HUES64 (cell line): ENCODE measurements at regions not wholly inside any gene's neighbourhood (a gene's known extent, or its start where the extent isn't known, plus 50 kb on each side); places are given as distances from the start of the nearest gene placed in this dataset.
"Not testable (repeated sequence)": the region's sequence is repeated elsewhere in the genome, so short reads cannot be mapped to it uniquely, and the experiment has no call there.

Experiments
- H3K27ac ChIP-seq: 2 replicates; pipeline ENCODE4 v1.7.0; 2013; ENCODE audit warnings: low read depth, low read length, inconsistent platforms
- H3K27me3 ChIP-seq: 2 replicates; pipeline ENCODE4 v1.6.1; 2013; ENCODE audit warnings: mild to moderate bottlenecking, low read length; ENCODE audit not compliant: insufficient read depth
- H3K36me3 ChIP-seq: 2 replicates; pipeline ENCODE4 v1.6.1; 2013; ENCODE audit warnings: mild to moderate bottlenecking, low read length; ENCODE audit not compliant: insufficient read depth
- H3K4me1 ChIP-seq: 2 replicates; pipeline ENCODE4 v1.6.1; 2013; ENCODE audit warnings: mild to moderate bottlenecking, low read length, moderate library complexity; ENCODE audit not compliant: insufficient read depth
- H3K4me3 ChIP-seq: 2 replicates; pipeline ENCODE4 v1.5.1; 2013; ENCODE audit warnings: mild to moderate bottlenecking, low read length, moderate library complexity
- H3K9ac ChIP-seq: 2 replicates; pipeline ENCODE4 v1.6.1; 2013; ENCODE audit warnings: mild to moderate bottlenecking, low read depth, low read length
- H3K9me3 ChIP-seq: 2 replicates; pipeline ENCODE4 v1.6.1; 2013; ENCODE audit warnings: low read depth, low read length; ENCODE audit not compliant: insufficient read depth
- WGBS: fragments of 150-250, 120-280 bp; methylation state at CpG from one replicate; pipeline ENCODE4 v1.1.7; 2013; ENCODE audit warnings: missing lambda C conversion rate; 5-methylcytosine and 5-hydroxymethylcytosine counted together

GRCh38 chr14:81584495-81584894, 50.8 kb upstream of the SEL1L start:
- H3K4me1 ChIP-seq, result no peaks in the 10 kb centered on the region
- no peak overlapping the region for H3K4me3 ChIP-seq
- H3K9me3 ChIP-seq, result no peaks in the 10 kb centered on the region; the same call in 1 of the 2 replicates
- H3K27me3 ChIP-seq, result no peaks in the 10 kb centered on the region
- 91% methylated on average over 2 of the region's 2 CpGs for WGBS
- no peaks in the 10 kb centered on the region for H3K36me3 ChIP-seq
- no peak overlapping the region for H3K9ac ChIP-seq
- H3K27ac ChIP-seq, result no peak overlapping the region

GRCh38 chr14:81589381-81590065, 55.9 kb upstream of the SEL1L start:
- Histone ChIP-seq H3K27ac (no peak overlapping the region), H3K9ac (no peak overlapping the region), H3K36me3 (no peaks in the 10 kb centered on the region), H3K4me1 (peaks cover 15% of the 10 kb centered on the region; the same call in 1 of the 2 replicates), H3K4me3 (no peak overlapping the region), H3K9me3 (no peaks in the 10 kb centered on the region), H3K27me3 (no peaks in the 10 kb centered on the region)
- 96% methylated on average over 6 of the region's 7 CpGs for WGBS

- Histone ChIP-seq H3K9ac (no peak overlapping the region), H3K36me3 (no peaks in the 10 kb centered on the region), H3K4me1 (peaks cover 15% of the 10 kb centered on the region; the same call in 1 of the 2 replicates), H3K4me3 (no peak overlapping the region), H3K9me3 (no peaks in the 10 kb centered on the region), H3K27ac (no peak overlapping the region), H3K27me3 (no peaks in the 10 kb centered on the region)
- WGBS, result 81% methylated on average over 1 of the region's 3 CpGs
Observed at GRCh38 chr14:81591266-81591665, 57.6 kb upstream of the SEL1L start.

- Histone ChIP-seq H3K4me1 (peaks cover 15% of the 10 kb centered on the region; the same call in 1 of the 2 replicates), H3K36me3 (no peaks in the 10 kb centered on the region), H3K4me3 (no peak overlapping the region), H3K27ac (no peak overlapping the region), H3K27me3 (no peaks in the 10 kb centered on the region), H3K9ac (no peak overlapping the region; the same call in 1 of the 2 replicates), H3K9me3 (no peaks in the 10 kb centered on the region)
- 64% methylated on average over 5 of the region's 6 CpGs for WGBS
Observed at GRCh38 chr14:81594012-81594411, 60.4 kb upstream of the SEL1L start.

GRCh38 chr14:81605660-81606059, 72.0 kb upstream of the SEL1L start:
- H3K4me1 ChIP-seq, result no peaks in the 10 kb centered on the region
- no peak overlapping the region for H3K4me3 ChIP-seq
- no peaks in the 10 kb centered on the region for H3K27me3 ChIP-seq
- 96% methylated on average over 6 of the region's 6 CpGs for WGBS
- no peak overlapping the region for H3K27ac ChIP-seq
- H3K36me3 ChIP-seq, result no peaks in the 10 kb centered on the region
- no peak overlapping the region for H3K9ac ChIP-seq
- no peaks in the 10 kb centered on the region for H3K9me3 ChIP-seq

- Histone ChIP-seq H3K4me3 (no peak overlapping the region), H3K27ac (peak overlapping the region; percentile 6; the same call in 1 of the 2 replicates), H3K9me3 (no peaks in the 10 kb centered on the region), H3K9ac (no peak overlapping the region), H3K36me3 (no peaks in the 10 kb centered on the region), H3K27me3 (no peaks in the 10 kb centered on the region), H3K4me1 (no peaks in the 10 kb centered on the region)
- WGBS, result 60% methylated on average over 6 of the region's 6 CpGs
Observed at GRCh38 chr14:81613341-81614045, 79.8 kb upstream of the SEL1L start.

- not testable (repeated sequence) for H3K4me1 ChIP-seq, H3K27me3 ChIP-seq, H3K36me3 ChIP-seq, H3K9me3 ChIP-seq, H3K27ac ChIP-seq, H3K9ac ChIP-seq, H3K4me3 ChIP-seq
- WGBS, result 94% methylated on average over 9 of the region's 9 CpGs
Observed at GRCh38 chr14:81614302-81614701, 80.6 kb upstream of the SEL1L start.

GRCh38 chr14:81618695-81619094, 85.0 kb upstream of the SEL1L start:
- Histone ChIP-seq H3K9me3 (no peaks in the 10 kb centered on the region), H3K27me3 (no peaks in the 10 kb centered on the region), H3K36me3 (no peaks in the 10 kb centered on the region), H3K4me3 (no peak overlapping the region), H3K4me1 (peaks cover 5% of the 10 kb centered on the region; the same call in 1 of the 2 replicates), H3K27ac (no peak overlapping the region), H3K9ac (no peak overlapping the region)
- WGBS, result 95% methylated on average over 3 of the region's 3 CpGs

GRCh38 chr14:81619816-81620215, 86.2 kb upstream of the SEL1L start:
- Histone ChIP-seq H3K9ac (no peak overlapping the region), H3K27ac (no peak overlapping the region), H3K4me3 (no peak overlapping the region), H3K9me3 (no peaks in the 10 kb centered on the region), H3K36me3 (no peaks in the 10 kb centered on the region), H3K27me3 (no peaks in the 10 kb centered on the region), H3K4me1 (peaks cover 5% of the 10 kb centered on the region; the same call in 1 of the 2 replicates)
- 92% methylated on average over 4 of the region's 6 CpGs for WGBS

GRCh38 chr14:81623771-81624396, 90.2 kb upstream of the SEL1L start:
- not testable (repeated sequence) for H3K36me3 ChIP-seq, H3K27ac ChIP-seq, H3K9ac ChIP-seq, H3K4me3 ChIP-seq, H3K27me3 ChIP-seq, H3K4me1 ChIP-seq, H3K9me3 ChIP-seq
- WGBS, result 96% methylated on average over 55 of the region's 55 CpGs

GRCh38 chr14:81625343-81625742, 91.7 kb upstream of the SEL1L start:
- H3K9ac ChIP-seq, result no peak overlapping the region
- H3K27ac ChIP-seq, result no peak overlapping the region
- H3K9me3 ChIP-seq, result no peaks in the 10 kb centered on the region
- no peaks in the 10 kb centered on the region for H3K36me3 ChIP-seq
- no peaks in the 10 kb centered on the region for H3K4me1 ChIP-seq
- no peaks in the 10 kb centered on the region for H3K27me3 ChIP-seq
- no peak overlapping the region for H3K4me3 ChIP-seq
- 58% methylated on average over 1 of the region's 1 CpG for WGBS
